ENCODE measurements at regions not wholly inside any gene's neighbourhood (a gene's known extent, or its start where the extent isn't known, plus 50 kb on each side); places are given as distances from the start of the nearest gene placed in this dataset.

DNA sequence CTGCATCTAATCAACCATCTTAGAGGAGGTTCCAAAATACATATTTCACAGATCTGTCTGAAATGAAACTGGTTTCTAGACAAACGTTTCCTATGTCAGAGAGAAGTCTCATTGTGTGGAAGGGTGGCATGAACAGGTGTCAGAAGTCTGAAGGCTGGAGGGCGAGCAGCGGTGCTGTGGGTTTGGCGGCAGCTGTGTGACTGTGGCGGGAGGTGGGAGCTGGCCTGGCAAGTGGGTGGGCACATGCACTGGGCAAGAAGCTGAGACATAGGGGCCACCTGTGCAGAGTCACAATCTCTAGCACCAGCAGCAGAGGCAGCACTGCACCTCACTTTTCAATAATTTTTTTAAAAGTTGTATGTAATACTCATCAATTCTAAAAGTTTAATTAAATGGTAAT, 346.3 kb downstream of the DSC3 start:
- TF ChIP-seq EZH2phosphoT487 (IDR thresholded peaks at IDR 0.05; ENCODE audit: borderline replicate concordance, low read length): no peak
- TF ChIP-seq, protein P1, sequence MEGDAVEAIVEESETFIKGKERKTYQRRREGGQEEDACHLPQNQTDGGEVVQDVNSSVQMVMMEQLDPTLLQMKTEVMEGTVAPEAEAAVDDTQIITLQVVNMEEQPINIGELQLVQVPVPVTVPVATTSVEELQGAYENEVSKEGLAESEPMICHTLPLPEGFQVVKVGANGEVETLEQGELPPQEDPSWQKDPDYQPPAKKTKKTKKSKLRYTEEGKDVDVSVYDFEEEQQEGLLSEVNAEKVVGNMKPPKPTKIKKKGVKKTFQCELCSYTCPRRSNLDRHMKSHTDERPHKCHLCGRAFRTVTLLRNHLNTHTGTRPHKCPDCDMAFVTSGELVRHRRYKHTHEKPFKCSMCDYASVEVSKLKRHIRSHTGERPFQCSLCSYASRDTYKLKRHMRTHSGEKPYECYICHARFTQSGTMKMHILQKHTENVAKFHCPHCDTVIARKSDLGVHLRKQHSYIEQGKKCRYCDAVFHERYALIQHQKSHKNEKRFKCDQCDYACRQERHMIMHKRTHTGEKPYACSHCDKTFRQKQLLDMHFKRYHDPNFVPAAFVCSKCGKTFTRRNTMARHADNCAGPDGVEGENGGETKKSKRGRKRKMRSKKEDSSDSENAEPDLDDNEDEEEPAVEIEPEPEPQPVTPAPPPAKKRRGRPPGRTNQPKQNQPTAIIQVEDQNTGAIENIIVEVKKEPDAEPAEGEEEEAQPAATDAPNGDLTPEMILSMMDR (IDR thresholded peaks at IDR 0.05; ENCODE audit: low read depth, low read length, poor library complexity, severe bottlenecking): no peak

Measured in DOHH2 (cell line).